ENCODE measurements at regions not wholly inside any gene's neighbourhood (a gene's known extent, or its start where the extent isn't known, plus 50 kb on each side); places are given as distances from the start of the nearest gene placed in this dataset.
"Not testable (repeated sequence)": the region's sequence is repeated elsewhere in the genome, so short reads cannot be mapped to it uniquely, and the experiment has no call there.

DNA sequence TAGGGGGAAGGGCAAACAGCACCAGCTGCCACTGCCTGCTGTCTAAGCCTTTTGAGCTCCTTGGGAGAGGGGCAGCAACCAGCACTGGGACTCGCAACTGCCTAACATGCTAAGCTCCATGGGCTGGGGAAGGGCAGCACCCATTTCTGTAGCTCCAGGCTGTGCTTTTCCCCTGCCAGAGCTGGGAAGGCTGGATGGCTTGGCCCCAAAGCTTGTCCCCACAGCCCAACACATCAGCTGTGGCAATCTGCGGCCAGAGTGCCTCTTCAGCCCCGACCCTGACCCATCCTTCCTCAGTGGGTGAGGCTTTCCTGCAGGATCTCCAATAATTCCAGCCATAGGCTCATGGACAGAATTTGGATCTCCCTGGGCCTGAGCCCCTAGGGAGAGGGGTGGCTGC lies 551.3 kb downstream of the TMEM135 start:
- no peaks in the 10 kb centered on the region for H3K36me3 Mint-ChIP-seq (ENCODE audit: insufficient read depth)
- H3K9me3 Mint-ChIP-seq: peaks cover 18% of the 10 kb centered on the region
- DNase-seq (no peak), ATAC-seq (no peak)
- H3K4me1 Mint-ChIP-seq (ENCODE audit: low read depth): no peaks in the 10 kb centered on the region
- H3K4me3 Mint-ChIP-seq: no peak overlapping the region
- no peaks in the 10 kb centered on the region for H3K27me3 Mint-ChIP-seq (ENCODE audit: low read depth)

- H3K4me1 Mint-ChIP-seq (ENCODE audit: low read depth); ATAC-seq; H3K27me3 Mint-ChIP-seq (ENCODE audit: low read depth); DNase-seq; H3K4me3 Mint-ChIP-seq; H3K36me3 Mint-ChIP-seq (ENCODE audit: insufficient read depth): not testable (repeated sequence)
- H3K9me3 Mint-ChIP-seq: peaks cover 12% of the 10 kb centered on the region
Measured at GRCh38 chr11:87585613-87586012, 547.9 kb downstream of the TMEM135 start.

DNA sequence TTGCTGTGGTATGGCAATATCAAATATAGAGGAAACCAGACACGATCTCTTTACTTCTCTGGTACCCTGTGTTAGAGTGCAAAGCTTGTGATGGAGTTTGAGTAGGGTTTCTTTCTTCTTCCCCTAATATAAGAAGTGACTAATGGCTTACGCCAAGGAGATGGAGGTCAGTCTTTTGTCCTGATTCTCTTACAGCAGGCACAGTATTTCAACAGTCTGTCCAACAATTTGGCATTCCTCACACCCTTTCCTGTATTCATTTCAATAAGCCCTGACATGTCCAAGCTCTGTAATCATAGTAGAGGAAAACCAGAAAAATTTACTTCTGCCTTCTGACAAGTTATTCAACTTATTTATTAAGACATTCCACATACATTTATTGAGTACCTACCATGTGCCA lies 546.2 kb downstream of the TMEM135 start:
- Mint-ChIP-seq H3K4me3 (no peak overlapping the region), H3K4me1 (ENCODE audit: low read depth) (no peaks in the 10 kb centered on the region), H3K27me3 (ENCODE audit: low read depth) (no peaks in the 10 kb centered on the region), H3K9me3 (peaks cover 8% of the 10 kb centered on the region), H3K36me3 (ENCODE audit: insufficient read depth) (no peaks in the 10 kb centered on the region)
- no peak for ATAC-seq
- DNase-seq: no peak

GRCh38 chr11:87575088-87575487 lies 537.4 kb downstream of the TMEM135 start:
- H3K9me3 Mint-ChIP-seq: no peaks in the 10 kb centered on the region
- no peaks in the 10 kb centered on the region for H3K4me1 Mint-ChIP-seq (ENCODE audit: low read depth)
- DNase-seq: no peak
- ATAC-seq: no peak
- H3K27me3 Mint-ChIP-seq (ENCODE audit: low read depth): no peaks in the 10 kb centered on the region
- no peak overlapping the region for H3K4me3 Mint-ChIP-seq
- no peaks in the 10 kb centered on the region for H3K36me3 Mint-ChIP-seq (ENCODE audit: insufficient read depth)

GRCh38 chr11:87574193-87574592 lies 536.5 kb downstream of the TMEM135 start:
- H3K9me3 Mint-ChIP-seq: no peaks in the 10 kb centered on the region
- ATAC-seq (no peak), DNase-seq (no peak)
- no peaks in the 10 kb centered on the region for H3K27me3 Mint-ChIP-seq (ENCODE audit: low read depth)
- no peaks in the 10 kb centered on the region for H3K4me1 Mint-ChIP-seq (ENCODE audit: low read depth)
- no peaks in the 10 kb centered on the region for H3K36me3 Mint-ChIP-seq (ENCODE audit: insufficient read depth)
- no peak overlapping the region for H3K4me3 Mint-ChIP-seq

- Mint-ChIP-seq H3K27me3 (ENCODE audit: low read depth) (no peaks in the 10 kb centered on the region), H3K9me3 (no peaks in the 10 kb centered on the region), H3K36me3 (ENCODE audit: insufficient read depth) (no peaks in the 10 kb centered on the region), H3K4me3 (no peak overlapping the region), H3K4me1 (ENCODE audit: low read depth) (no peaks in the 10 kb centered on the region)
- DNase-seq: no peak
- no peak for ATAC-seq
Measured at GRCh38 chr11:87573708-87574107, 536.0 kb downstream of the TMEM135 start.

GRCh38 chr11:87572881-87573280 lies 535.1 kb downstream of the TMEM135 start:
- Mint-ChIP-seq H3K4me1 (ENCODE audit: low read depth) (no peaks in the 10 kb centered on the region), H3K36me3 (ENCODE audit: insufficient read depth) (no peaks in the 10 kb centered on the region), H3K9me3 (no peaks in the 10 kb centered on the region), H3K4me3 (no peak overlapping the region), H3K27me3 (ENCODE audit: low read depth) (no peaks in the 10 kb centered on the region)
- DNase-seq (no peak), ATAC-seq (no peak)

DNA sequence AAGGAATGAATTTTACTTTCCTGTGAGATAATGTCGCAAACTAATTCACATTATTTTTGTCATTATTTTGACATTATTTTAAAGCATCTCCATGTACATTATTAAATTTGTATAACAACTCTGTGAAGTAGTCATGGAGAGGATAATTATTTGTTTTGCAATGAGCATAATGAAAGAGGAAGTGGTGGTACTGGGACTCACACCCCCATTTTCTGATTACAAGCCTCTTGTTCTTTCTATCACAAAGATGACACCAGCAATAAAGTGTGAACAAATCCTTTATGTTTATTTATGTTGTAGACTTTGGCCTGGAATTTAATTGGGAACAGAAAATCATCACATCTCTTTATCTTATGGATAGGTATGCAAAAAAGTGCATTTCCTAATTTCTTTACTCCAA lies 522.6 kb downstream of the TMEM135 start:
- ATAC-seq (no peak), DNase-seq (no peak)
- Mint-ChIP-seq H3K4me1 (ENCODE audit: low read depth) (no peaks in the 10 kb centered on the region), H3K27me3 (ENCODE audit: low read depth) (no peaks in the 10 kb centered on the region), H3K36me3 (ENCODE audit: insufficient read depth) (no peaks in the 10 kb centered on the region), H3K9me3 (peaks cover 9% of the 10 kb centered on the region), H3K4me3 (no peak overlapping the region)

- ATAC-seq; H3K4me3 Mint-ChIP-seq; DNase-seq; H3K4me1 Mint-ChIP-seq (ENCODE audit: low read depth); H3K27me3 Mint-ChIP-seq (ENCODE audit: low read depth); H3K36me3 Mint-ChIP-seq (ENCODE audit: insufficient read depth): not testable (repeated sequence)
- H3K9me3 Mint-ChIP-seq: peaks cover 12% of the 10 kb centered on the region
Measured at GRCh38 chr11:87559852-87560251, 522.1 kb downstream of the TMEM135 start.

DNA sequence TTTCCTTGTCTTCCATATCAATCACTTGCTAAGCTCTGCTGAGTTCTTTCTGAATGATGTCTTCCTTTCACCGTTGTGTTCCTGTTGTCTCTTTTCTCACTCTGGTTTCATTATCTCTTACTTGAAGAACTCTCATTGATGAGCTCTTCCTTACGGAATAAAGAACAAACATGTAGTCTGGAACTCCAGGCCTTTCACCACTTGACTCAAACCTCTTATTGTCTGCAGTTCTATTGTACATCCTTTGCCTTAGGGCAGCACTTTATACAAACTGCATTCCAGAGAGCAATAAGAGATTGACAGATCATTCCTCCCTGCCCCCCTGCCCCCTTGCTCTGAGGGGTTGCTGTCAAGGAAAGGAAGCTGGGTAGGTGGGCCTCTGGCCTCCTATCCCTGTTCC lies 517.4 kb downstream of the TMEM135 start:
- Mint-ChIP-seq H3K4me3 (no peak overlapping the region), H3K27me3 (ENCODE audit: low read depth) (no peaks in the 10 kb centered on the region), H3K36me3 (ENCODE audit: insufficient read depth) (no peaks in the 10 kb centered on the region), H3K4me1 (ENCODE audit: low read depth) (no peaks in the 10 kb centered on the region), H3K9me3 (peaks cover 12% of the 10 kb centered on the region)
- DNase-seq (no peak), ATAC-seq (no peak)

DNA sequence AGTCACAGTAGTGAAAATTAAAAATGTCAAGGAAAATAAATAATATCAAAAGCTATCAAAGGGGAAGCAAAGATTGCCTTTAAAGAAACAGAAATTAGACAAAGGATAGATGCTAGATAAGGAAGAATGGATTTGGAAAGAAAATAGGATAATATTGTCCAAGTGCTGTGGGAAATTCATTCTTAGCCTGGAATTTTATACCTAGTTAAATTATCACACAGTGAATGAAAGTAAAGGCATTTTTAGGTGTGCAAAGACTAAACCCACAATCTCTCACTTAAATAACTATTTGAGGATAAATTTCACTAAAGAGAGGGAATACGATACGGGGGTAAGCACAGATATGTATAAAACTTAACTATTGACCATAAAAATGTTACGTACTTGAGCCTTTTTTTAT lies 511.1 kb downstream of the TMEM135 start:
- Mint-ChIP-seq H3K4me3 (no peak overlapping the region), H3K36me3 (ENCODE audit: insufficient read depth) (no peaks in the 10 kb centered on the region), H3K27me3 (ENCODE audit: low read depth) (no peaks in the 10 kb centered on the region), H3K9me3 (peaks cover 25% of the 10 kb centered on the region), H3K4me1 (ENCODE audit: low read depth) (no peaks in the 10 kb centered on the region)
- ATAC-seq: no peak
- DNase-seq: no peak

DNA sequence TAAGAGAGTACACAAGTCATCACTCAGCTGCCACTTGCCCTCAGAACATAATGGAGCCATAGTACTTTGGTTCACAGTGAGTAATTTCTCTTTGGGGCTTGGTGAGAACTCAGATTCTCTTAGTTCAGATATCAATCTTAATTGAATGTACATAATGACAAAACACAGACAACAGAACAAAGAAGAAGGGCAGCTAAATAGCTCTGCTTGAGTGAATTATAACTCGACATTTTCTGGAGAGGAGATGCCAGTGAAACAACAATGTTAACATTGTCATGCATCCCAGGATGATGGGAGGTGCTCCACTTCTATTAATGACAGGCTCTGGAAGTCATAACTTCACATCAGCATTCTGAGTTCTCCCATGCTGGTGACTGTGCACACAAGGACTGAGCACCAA lies 508.1 kb downstream of the TMEM135 start:
- Mint-ChIP-seq H3K4me1 (ENCODE audit: low read depth) (no peaks in the 10 kb centered on the region), H3K27me3 (ENCODE audit: low read depth) (no peaks in the 10 kb centered on the region), H3K4me3 (no peak overlapping the region), H3K36me3 (ENCODE audit: insufficient read depth) (no peaks in the 10 kb centered on the region), H3K9me3 (peaks cover 37% of the 10 kb centered on the region)
- ATAC-seq: no peak
- DNase-seq: no peak

DNA sequence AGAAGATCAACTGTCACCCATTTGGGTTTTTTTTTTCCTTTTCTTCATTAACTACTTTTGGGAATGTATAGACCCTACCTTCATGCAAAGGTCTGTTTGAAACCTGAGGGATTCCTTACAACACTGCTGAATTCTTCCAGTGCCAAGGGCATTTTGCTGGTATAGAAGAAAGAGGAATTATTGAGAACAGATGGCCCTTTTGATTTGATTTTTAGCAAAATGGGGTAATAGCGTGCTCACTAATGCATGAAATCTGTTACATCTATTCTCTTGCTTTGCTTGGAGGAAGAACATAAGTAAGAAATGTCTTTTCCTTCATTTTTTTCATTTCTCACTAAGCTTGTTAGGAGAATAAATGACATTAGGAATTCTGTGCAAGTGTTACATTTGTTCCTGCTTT lies 501.9 kb downstream of the TMEM135 start:
- Mint-ChIP-seq H3K4me3 (no peak overlapping the region), H3K27me3 (ENCODE audit: low read depth) (no peaks in the 10 kb centered on the region), H3K9me3 (peaks cover 15% of the 10 kb centered on the region), H3K4me1 (ENCODE audit: low read depth) (no peaks in the 10 kb centered on the region), H3K36me3 (ENCODE audit: insufficient read depth) (no peaks in the 10 kb centered on the region)
- ATAC-seq (no peak), DNase-seq (no peak)

- no peaks in the 10 kb centered on the region for H3K27me3 Mint-ChIP-seq (ENCODE audit: low read depth)
- H3K36me3 Mint-ChIP-seq (ENCODE audit: insufficient read depth): no peaks in the 10 kb centered on the region
- DNase-seq (no peak), ATAC-seq (no peak)
- H3K4me1 Mint-ChIP-seq (ENCODE audit: low read depth): no peaks in the 10 kb centered on the region
- peaks cover 3% of the 10 kb centered on the region for H3K9me3 Mint-ChIP-seq
- H3K4me3 Mint-ChIP-seq: no peak overlapping the region
Measured at GRCh38 chr11:87536565-87536964, 498.8 kb downstream of the TMEM135 start.

- Mint-ChIP-seq H3K9me3 (no peaks in the 10 kb centered on the region), H3K27me3 (ENCODE audit: low read depth) (no peaks in the 10 kb centered on the region), H3K4me3 (no peak overlapping the region), H3K36me3 (ENCODE audit: insufficient read depth) (no peaks in the 10 kb centered on the region), H3K4me1 (ENCODE audit: low read depth) (no peaks in the 10 kb centered on the region)
- DNase-seq: no peak
- ATAC-seq: no peak
Measured at GRCh38 chr11:87536016-87536415, 498.3 kb downstream of the TMEM135 start.

- Mint-ChIP-seq H3K27me3 (ENCODE audit: low read depth) (no peaks in the 10 kb centered on the region), H3K4me3 (no peak overlapping the region), H3K36me3 (ENCODE audit: insufficient read depth) (no peaks in the 10 kb centered on the region), H3K4me1 (ENCODE audit: low read depth) (no peaks in the 10 kb centered on the region), H3K9me3 (no peaks in the 10 kb centered on the region)
- DNase-seq: no peak
- ATAC-seq: no peak
Measured at GRCh38 chr11:87535513-87535912, 497.8 kb downstream of the TMEM135 start.

Measured in activated T-cell treated with anti-CD3 and anti-CD28 coated beads, Interleukin-2, amount 50 U/mL, for 4 hours (primary cell).